ENCODE measurements at regions not wholly inside any gene's neighbourhood (a gene's known extent, or its start where the extent isn't known, plus 50 kb on each side); places are given as distances from the start of the nearest gene placed in this dataset.

DNA sequence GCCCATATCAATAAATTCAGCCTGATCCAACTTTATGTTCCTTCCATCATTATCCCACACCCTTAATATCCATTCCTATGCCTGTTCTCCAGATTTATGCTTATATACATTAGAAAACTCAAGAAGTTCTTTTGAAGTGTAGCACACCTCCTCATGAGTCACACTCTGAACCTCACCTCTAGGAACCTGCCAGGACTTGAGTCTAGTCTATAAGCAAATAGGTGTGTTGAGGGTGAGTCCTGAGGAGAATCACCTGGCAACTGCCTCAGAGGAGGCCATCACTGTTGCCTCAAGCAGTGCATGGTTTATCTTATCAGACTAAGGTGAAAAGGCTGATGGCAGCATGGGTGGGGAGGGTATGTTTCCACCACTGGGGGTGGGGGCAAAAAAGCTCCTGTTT, 496.7 kb downstream of the C6orf118 start:
- no peak for TF ChIP-seq POLR2A (IDR thresholded peaks at IDR 0.05)
- TF ChIP-seq, protein P1, sequence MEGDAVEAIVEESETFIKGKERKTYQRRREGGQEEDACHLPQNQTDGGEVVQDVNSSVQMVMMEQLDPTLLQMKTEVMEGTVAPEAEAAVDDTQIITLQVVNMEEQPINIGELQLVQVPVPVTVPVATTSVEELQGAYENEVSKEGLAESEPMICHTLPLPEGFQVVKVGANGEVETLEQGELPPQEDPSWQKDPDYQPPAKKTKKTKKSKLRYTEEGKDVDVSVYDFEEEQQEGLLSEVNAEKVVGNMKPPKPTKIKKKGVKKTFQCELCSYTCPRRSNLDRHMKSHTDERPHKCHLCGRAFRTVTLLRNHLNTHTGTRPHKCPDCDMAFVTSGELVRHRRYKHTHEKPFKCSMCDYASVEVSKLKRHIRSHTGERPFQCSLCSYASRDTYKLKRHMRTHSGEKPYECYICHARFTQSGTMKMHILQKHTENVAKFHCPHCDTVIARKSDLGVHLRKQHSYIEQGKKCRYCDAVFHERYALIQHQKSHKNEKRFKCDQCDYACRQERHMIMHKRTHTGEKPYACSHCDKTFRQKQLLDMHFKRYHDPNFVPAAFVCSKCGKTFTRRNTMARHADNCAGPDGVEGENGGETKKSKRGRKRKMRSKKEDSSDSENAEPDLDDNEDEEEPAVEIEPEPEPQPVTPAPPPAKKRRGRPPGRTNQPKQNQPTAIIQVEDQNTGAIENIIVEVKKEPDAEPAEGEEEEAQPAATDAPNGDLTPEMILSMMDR (IDR thresholded peaks at IDR 0.05) = no peak
- TF ChIP-seq EP300 (IDR thresholded peaks at IDR 0.05) = no peak

All from tibial nerve (tissue), 4 donors.